RKO (cell line): ENCODE measurements at regions not wholly inside any gene's neighbourhood (a gene's known extent, or its start where the extent isn't known, plus 50 kb on each side); places are given as distances from the start of the nearest gene placed in this dataset.

Experiments
- DNase-seq: peaks from one replicate; pipeline ENCODE4 v3.0.0-alpha.2; 2016; ENCODE audit warnings: low spot score

- no peak for DNase-seq
These were observed 423.7 kb downstream of the C3orf38 start for GRCh38 chr3:88573472-88573871.

GRCh38 chr3:88574146-88574545 lies 424.4 kb downstream of the C3orf38 start:
- DNase-seq: no peak

GRCh38 chr3:88584451-88584850 lies 434.7 kb downstream of the C3orf38 start:
- DNase-seq: no peak

GRCh38 chr3:88586121-88586640 lies 436.4 kb downstream of the C3orf38 start:
- no peak for DNase-seq

GRCh38 chr3:88589138-88589537 lies 439.4 kb downstream of the C3orf38 start:
- no peak for DNase-seq

- DNase-seq: no peak
These were observed 445.3 kb downstream of the C3orf38 start for GRCh38 chr3:88595026-88595425.

GRCh38 chr3:88596451-88596850 lies 446.7 kb downstream of the C3orf38 start:
- no peak for DNase-seq

GRCh38 chr3:88610820-88611219 lies 461.1 kb downstream of the C3orf38 start:
- no peak for DNase-seq

- DNase-seq: no peak
These were observed 462.1 kb downstream of the C3orf38 start for GRCh38 chr3:88611826-88612326.

GRCh38 chr3:88616413-88616812 lies 466.7 kb downstream of the C3orf38 start:
- no peak for DNase-seq

GRCh38 chr3:88617283-88617682 lies 467.5 kb downstream of the C3orf38 start:
- DNase-seq: no peak

- no peak for DNase-seq
These were observed 468.4 kb downstream of the C3orf38 start for GRCh38 chr3:88618021-88618645.

- DNase-seq: no peak
These were observed 471.8 kb downstream of the C3orf38 start for GRCh38 chr3:88621586-88621985.

GRCh38 chr3:88623709-88624108 lies 473.9 kb downstream of the C3orf38 start:
- no peak for DNase-seq

- DNase-seq: no peak
These were observed 476.8 kb downstream of the C3orf38 start for GRCh38 chr3:88626456-88627120.

- no peak for DNase-seq
These were observed 478.5 kb upstream of the EPHA3 start for GRCh38 chr3:88628901-88629300.

GRCh38 chr3:88632226-88632625 lies 475.2 kb upstream of the EPHA3 start:
- no peak for DNase-seq

GRCh38 chr3:88640581-88640980 lies 466.8 kb upstream of the EPHA3 start:
- DNase-seq: no peak

GRCh38 chr3:88641033-88641604 lies 466.3 kb upstream of the EPHA3 start:
- DNase-seq: no peak

GRCh38 chr3:88657459-88657858 lies 450.0 kb upstream of the EPHA3 start:
- no peak for DNase-seq

GRCh38 chr3:88661433-88661824 lies 446.0 kb upstream of the EPHA3 start:
- no peak for DNase-seq

- DNase-seq: no peak
These were observed 439.2 kb upstream of the EPHA3 start for GRCh38 chr3:88668180-88668579.

- no peak for DNase-seq
These were observed 435.8 kb upstream of the EPHA3 start for GRCh38 chr3:88671573-88671972.
